ENCODE measurements at regions not wholly inside any gene's neighbourhood (a gene's known extent, or its start where the extent isn't known, plus 50 kb on each side); places are given as distances from the start of the nearest gene placed in this dataset.
A peak's percentile ranks its signal among the peaks of the same experiment; 100 is the strongest.

DNA sequence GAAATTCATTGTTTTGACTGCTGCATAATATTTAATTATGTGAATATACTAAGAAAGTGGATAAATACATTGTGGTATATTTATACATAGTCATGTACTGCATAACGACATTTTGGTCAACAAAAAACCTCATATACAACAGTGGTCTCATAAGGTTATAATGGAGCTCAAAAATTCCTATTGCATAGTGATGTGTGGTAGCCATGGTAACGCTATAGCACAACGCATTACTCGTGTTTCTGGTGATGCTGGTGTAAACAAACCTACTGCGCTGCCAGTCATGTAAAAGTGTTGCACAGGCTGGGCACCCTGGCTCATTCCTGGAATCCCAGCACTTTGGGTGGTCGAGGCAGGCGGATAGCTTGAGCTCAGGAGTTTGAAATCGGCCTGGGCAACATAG is 52.6 kb upstream of the NHLH2 start:
- peaks cover 0 to 2% (median 0%) of the 10 kb centered on the region in 4 donors for H3K9me3 ChIP-seq (ENCODE audit: control insufficient read depth in 4 of 4, insufficient read depth in 3 of 4, low read length in 3 of 4)
- no peak for ATAC-seq (ENCODE audit: insufficient read depth, low FRiP score)
- H3K27me3 ChIP-seq (ENCODE audit: control insufficient read depth in 3 of 3, insufficient read depth in 3 of 3, low read length in 2 of 3), result no peaks in the 10 kb centered on the region
- no peak overlapping the region for H3K4me3 ChIP-seq
- no peaks in the 10 kb centered on the region for H3K4me1 ChIP-seq (ENCODE audit: control insufficient read depth in 5 of 5, insufficient read depth in 5 of 5, low read length in 5 of 5)
- 84 to 89% methylated on average over 8 of the region's 8 CpGs for WGBS, 2 donors
- DNase-seq, result no peak
- no peak overlapping the region for H3K9ac ChIP-seq (ENCODE audit: insufficient read depth in 1 of 2, low read length in 2 of 2)
- no peak overlapping the region for H3K27ac ChIP-seq (ENCODE audit: low read depth in 1 of 2, low read length in 1 of 2)
- TF ChIP-seq CTCF (IDR thresholded peaks at IDR 0.05; ENCODE audit: control extremely low read depth, extremely low read depth), result no peak
- no peaks in the 10 kb centered on the region for H3K36me3 ChIP-seq (ENCODE audit: control insufficient read depth in 4 of 4, insufficient read depth in 4 of 4, low read length in 4 of 4)

DNA sequence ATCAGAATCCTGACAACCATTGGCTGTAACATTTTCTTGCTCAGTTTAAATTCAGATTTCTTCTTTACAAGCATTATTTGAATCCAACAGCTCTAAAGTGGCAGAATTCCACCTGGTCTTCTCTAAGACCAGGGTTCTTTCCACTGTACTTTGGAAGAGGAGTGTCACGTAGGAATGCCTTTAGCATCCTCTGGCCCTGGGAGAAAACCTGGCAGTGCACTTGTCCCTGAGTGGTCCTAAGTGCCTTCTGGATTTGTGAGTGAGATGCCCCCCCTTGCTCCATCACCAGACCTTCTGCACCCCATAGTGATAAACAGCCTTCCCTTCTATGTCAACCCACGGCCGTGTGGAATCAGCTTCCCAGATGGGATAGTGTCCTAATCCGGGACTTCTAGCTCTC is 57.1 kb upstream of the NHLH2 start:
- no peak for TF ChIP-seq CTCF (IDR thresholded peaks at IDR 0.05; ENCODE audit: control extremely low read depth, extremely low read depth)
- Histone ChIP-seq H3K27ac (ENCODE audit: low read depth in 1 of 2, low read length in 1 of 2) (no peak overlapping the region), H3K4me1 (ENCODE audit: control insufficient read depth in 5 of 5, insufficient read depth in 5 of 5, low read length in 5 of 5) (no peaks in the 10 kb centered on the region), H3K9me3 (ENCODE audit: control insufficient read depth in 4 of 4, insufficient read depth in 3 of 4, low read length in 3 of 4) (peaks cover 0 to 2% (median 0%) of the 10 kb centered on the region in 4 donors), H3K27me3 (ENCODE audit: control insufficient read depth in 3 of 3, insufficient read depth in 3 of 3, low read length in 2 of 3) (no peaks in the 10 kb centered on the region), H3K36me3 (ENCODE audit: control insufficient read depth in 4 of 4, insufficient read depth in 4 of 4, low read length in 4 of 4) (no peaks in the 10 kb centered on the region), H3K4me3 (no peak overlapping the region), H3K9ac (ENCODE audit: insufficient read depth in 1 of 2, low read length in 2 of 2) (no peak overlapping the region)
- DNase-seq (no peak), ATAC-seq (ENCODE audit: insufficient read depth, low FRiP score) (no peak)
- 85 to 88% methylated on average over 4 of the region's 4 CpGs for WGBS, 2 donors

DNA sequence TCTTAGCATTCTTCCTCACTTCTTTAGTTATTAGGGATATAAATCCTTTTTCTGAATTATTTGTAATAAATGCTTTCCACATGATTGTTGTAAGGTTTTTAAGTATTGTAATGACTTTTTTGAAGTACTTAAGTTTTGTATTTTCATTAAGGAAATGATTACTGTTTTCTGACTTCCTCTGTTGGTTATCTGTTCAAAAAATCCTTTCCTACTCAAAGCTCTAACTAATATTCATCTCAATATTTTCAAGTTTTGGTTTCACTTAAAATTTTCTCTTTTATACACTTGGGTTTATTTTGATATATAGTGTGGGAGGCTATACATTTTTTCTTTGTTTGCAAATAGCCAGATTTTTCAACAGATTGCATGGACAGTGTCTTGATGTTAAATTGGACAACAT is 59.9 kb upstream of the NHLH2 start:
- Histone ChIP-seq H3K36me3 (ENCODE audit: control insufficient read depth in 4 of 4, insufficient read depth in 4 of 4, low read length in 4 of 4) (no peaks in the 10 kb centered on the region), H3K27ac (ENCODE audit: low read depth in 1 of 2, low read length in 1 of 2) (no peak overlapping the region), H3K27me3 (ENCODE audit: control insufficient read depth in 3 of 3, insufficient read depth in 3 of 3, low read length in 2 of 3) (no peaks in the 10 kb centered on the region), H3K9ac (ENCODE audit: insufficient read depth in 1 of 2, low read length in 2 of 2) (no peak overlapping the region), H3K4me1 (ENCODE audit: control insufficient read depth in 5 of 5, insufficient read depth in 5 of 5, low read length in 5 of 5) (no peaks in the 10 kb centered on the region), H3K4me3 (no peak overlapping the region), H3K9me3 (ENCODE audit: control insufficient read depth in 4 of 4, insufficient read depth in 3 of 4, low read length in 3 of 4) (peaks cover 0 to 2% (median 0%) of the 10 kb centered on the region in 4 donors)
- DNase-seq (no peak), ATAC-seq (ENCODE audit: insufficient read depth, low FRiP score) (no peak)
- TF ChIP-seq CTCF (IDR thresholded peaks at IDR 0.05; ENCODE audit: control extremely low read depth, extremely low read depth), result no peak

GRCh38 chr1:115906627-115907026 is 65.7 kb upstream of the NHLH2 start:
- no peaks in the 10 kb centered on the region for H3K36me3 ChIP-seq (ENCODE audit: control insufficient read depth in 4 of 4, insufficient read depth in 4 of 4, low read length in 4 of 4)
- no peak overlapping the region for H3K9ac ChIP-seq (ENCODE audit: insufficient read depth in 1 of 2, low read length in 2 of 2)
- H3K4me3 ChIP-seq, result no peak overlapping the region
- DNase-seq, result peak in 2 of 3 donors; percentile 14 to 30
- no peaks in the 10 kb centered on the region for H3K27me3 ChIP-seq (ENCODE audit: control insufficient read depth in 3 of 3, insufficient read depth in 3 of 3, low read length in 2 of 3)
- 78 to 83% methylated on average over 1 of the region's 1 CpG for WGBS, 2 donors
- TF ChIP-seq CTCF (IDR thresholded peaks at IDR 0.05; ENCODE audit: control extremely low read depth, extremely low read depth), result no peak
- no peak overlapping the region for H3K27ac ChIP-seq (ENCODE audit: low read depth in 1 of 2, low read length in 1 of 2)
- no peaks in the 10 kb centered on the region for H3K9me3 ChIP-seq (ENCODE audit: control insufficient read depth in 4 of 4, insufficient read depth in 3 of 4, low read length in 3 of 4)
- H3K4me1 ChIP-seq (ENCODE audit: control insufficient read depth in 5 of 5, insufficient read depth in 5 of 5, low read length in 5 of 5), result no peaks in the 10 kb centered on the region
- ATAC-seq (ENCODE audit: insufficient read depth, low FRiP score), result no peak

Data from lung (tissue), 11 donors.